GM12872 (cell line): ENCODE measurements at regions not wholly inside any gene's neighbourhood (a gene's known extent, or its start where the extent isn't known, plus 50 kb on each side); places are given as distances from the start of the nearest gene placed in this dataset.

Source experiments
- TF ChIP-seq, protein P1 (sequence below): IDR thresholded peaks from 3 replicates; pipeline ENCODE4 v1.5.1; 2011; ENCODE audit warnings: low read depth, mild to moderate bottlenecking, low read length, moderate library complexity; ENCODE audit not compliant: insufficient read depth

DNA sequence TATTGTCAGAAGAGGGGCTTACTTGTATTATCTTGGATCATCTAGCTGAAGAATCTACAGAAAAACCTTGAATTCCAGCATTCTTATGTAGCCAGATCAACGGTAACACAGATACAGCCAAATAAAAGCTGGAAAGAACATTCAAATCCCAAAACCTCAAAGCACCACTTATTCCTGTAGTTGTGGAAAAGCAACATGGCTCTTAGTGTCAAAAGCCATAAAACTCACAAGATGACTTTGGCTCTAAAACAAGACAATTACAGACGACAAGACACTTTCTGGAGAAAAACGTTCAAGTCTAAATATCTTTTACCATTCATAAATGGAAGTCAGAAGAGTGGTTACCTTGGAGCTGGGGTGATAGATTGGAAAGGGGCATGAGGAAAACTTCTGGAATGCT is 173.0 kb downstream of the HERPUD2 start:
- TF ChIP-seq, protein P1, sequence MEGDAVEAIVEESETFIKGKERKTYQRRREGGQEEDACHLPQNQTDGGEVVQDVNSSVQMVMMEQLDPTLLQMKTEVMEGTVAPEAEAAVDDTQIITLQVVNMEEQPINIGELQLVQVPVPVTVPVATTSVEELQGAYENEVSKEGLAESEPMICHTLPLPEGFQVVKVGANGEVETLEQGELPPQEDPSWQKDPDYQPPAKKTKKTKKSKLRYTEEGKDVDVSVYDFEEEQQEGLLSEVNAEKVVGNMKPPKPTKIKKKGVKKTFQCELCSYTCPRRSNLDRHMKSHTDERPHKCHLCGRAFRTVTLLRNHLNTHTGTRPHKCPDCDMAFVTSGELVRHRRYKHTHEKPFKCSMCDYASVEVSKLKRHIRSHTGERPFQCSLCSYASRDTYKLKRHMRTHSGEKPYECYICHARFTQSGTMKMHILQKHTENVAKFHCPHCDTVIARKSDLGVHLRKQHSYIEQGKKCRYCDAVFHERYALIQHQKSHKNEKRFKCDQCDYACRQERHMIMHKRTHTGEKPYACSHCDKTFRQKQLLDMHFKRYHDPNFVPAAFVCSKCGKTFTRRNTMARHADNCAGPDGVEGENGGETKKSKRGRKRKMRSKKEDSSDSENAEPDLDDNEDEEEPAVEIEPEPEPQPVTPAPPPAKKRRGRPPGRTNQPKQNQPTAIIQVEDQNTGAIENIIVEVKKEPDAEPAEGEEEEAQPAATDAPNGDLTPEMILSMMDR = no peak

DNA sequence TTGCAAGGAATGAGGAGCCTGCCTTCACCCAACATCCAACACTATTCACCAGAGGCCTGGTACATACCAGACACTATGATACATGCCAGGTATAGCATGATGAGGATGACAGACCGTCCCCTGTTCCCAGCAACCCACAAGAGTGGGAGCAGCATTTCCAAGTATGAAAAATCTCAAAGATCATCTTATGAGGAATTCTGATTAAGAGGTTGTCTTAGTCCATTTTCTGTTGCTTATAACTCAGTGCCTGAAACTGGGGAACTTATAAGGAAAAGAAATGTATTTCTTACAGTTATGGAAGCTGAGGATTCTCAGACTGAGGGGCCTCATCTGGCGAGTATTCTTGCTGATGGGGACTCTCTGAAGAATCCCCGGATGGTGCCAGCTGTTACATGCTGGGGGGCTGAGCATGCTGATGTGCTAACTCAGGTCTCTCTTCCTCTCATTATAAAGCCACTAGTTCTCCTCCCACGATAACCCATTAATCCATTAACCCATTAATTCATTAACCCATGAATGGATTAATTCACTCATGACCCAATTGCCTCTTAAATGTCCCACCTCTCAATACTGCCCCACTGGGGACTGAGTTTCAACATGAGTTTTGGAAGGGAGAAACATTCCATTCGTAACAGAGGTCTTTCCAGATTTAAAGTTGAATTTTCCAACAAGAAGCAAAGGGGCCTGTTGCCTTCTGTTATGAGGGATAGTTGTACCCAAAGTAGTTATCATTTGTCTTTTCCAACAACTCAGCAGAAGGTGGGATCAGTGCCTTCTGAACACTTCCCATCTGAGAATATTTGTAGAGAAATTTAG is 173.9 kb downstream of the HERPUD2 start:
- TF ChIP-seq, protein P1 = no peak

DNA sequence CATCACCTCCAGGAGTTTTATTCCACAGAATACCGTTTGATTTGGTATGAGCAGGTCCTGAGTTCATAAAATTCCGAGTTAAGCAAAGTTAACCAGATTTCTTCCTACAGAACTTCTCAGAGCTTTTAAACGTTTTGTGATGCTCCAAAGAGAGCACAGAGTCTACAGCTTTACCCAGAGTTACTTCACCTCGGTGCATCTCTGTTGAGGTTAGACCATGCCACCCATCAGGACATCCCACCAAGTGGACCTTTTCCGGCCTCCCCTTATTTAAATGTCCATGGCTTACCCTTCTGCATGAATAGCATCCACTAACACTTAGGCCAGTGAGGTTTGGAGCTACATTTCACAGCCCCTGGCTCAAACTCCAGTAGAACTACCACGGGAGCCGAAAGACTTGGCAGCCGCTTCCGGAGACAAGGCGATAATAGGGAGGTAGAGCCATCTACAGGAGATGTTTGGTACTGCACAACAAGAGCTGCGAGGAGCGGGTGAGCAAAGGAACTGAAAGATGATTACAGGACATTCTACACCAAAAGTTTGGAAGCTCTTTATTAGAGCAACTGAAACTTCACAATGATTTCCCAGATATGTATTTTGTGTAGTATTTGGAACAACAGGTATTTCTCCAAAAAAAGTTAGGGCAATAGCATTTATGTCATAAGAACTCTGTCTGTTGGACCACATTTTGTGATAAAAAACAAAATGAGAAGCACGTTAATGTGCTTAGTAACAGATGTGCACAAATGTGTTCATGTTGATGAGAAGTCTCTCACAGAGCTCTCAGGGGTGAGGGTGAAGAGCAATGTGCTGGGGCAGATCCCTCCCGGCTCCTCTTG is 174.7 kb downstream of the HERPUD2 start:
- TF ChIP-seq, protein P1 = peak; percentile 87

DNA sequence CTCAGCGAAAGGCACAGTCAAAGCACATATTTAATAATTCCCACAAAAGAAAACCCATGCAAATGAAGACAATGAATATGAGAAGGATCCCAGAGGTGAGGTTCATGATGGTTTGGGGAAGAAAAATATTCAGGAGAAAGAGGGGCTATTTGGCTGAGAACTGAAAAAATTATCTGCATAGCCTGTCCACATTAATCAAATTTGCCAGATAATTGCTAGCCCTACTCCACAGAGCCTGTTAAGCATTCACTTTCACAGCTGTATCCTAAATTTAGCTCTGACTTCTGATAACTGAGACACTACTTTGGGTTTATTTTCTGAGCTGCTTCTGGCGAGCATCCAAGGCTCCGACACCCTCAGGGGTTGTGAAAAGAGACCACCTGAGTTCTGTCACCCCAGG is 176.2 kb downstream of the HERPUD2 start:
- TF ChIP-seq, protein P1 = no peak

DNA sequence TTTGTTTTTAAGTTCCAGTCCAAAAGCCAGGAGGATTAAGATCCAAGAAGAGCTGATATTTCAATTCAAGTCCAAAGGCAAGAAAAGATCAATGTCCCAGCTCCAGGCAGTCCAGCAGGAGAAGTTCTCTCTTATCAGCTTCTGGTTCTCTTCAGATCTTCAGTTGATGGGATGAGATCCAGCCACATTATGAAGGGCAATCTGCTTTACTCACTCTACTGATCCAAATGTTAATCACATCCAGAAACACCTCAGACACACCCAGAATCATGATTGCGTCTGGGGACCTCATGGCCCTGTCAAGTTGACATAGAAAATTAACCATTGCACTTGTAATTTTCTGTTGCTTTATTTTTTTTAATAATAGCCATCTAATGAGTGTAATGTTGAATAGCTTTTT is 178.4 kb downstream of the HERPUD2 start:
- TF ChIP-seq, protein P1 = no peak

DNA sequence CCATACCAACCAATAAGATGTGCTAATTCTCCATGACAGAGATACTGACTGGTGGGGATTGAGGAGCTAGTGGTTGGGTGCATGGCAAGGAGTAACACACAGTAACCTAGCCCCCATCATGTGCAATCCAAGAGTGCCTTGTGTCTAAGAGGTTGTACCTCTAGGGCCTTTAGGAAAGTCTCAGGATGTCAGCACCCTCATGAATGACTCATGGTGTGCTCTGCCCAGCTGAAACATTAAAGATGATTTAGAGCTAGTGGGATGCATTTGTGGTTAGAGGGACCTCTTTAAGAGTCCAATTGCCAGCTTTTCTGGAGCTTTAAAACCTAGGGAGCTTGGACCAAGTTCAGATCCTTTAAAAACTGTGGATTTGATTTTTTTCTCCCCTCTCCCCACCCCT is 181.1 kb downstream of the HERPUD2 start:
- TF ChIP-seq, protein P1 = no peak

DNA sequence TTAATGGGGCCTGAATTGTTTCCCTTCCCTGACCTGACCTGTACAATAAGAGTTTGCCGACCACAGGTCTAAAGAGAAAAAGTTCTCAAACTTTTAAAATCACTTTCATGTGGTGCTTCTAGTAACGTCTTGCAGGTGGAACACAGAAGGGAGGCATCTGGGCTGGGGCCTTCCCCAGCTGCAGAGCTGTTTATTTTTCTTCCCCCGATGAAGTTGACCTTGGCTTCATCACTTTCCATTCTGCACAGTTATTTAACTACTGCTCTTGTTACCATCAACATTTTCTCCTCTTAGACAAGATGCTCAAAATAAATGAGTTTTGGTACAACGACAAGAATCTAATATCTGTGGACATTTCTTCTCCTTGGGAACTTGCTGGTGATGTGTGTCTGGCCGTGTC is 181.7 kb downstream of the HERPUD2 start:
- TF ChIP-seq, protein P1 = no peak
